ENCODE measurements at regions not wholly inside any gene's neighbourhood (a gene's known extent, or its start where the extent isn't known, plus 50 kb on each side); places are given as distances from the start of the nearest gene placed in this dataset.

GRCh38 chr12:111228916-111229666, 139.8 kb downstream of the PHETA1 start:
- no peaks in the 10 kb centered on the region for H3K36me3 ChIP-seq (ENCODE audit: insufficient read depth, low read length)
- H3K9ac ChIP-seq (ENCODE audit: low read depth, low read length) = no peak overlapping the region
- H3K4me1 ChIP-seq (ENCODE audit: insufficient read depth, low read length) = 0 out of 2 replicates have a peak, but pooled peaks cover 3% of the 10 kb centered on the region
- no peaks in the 10 kb centered on the region for H3K9me3 ChIP-seq (ENCODE audit: control insufficient read depth, insufficient read depth, low read length)

- Histone ChIP-seq H3K36me3 (ENCODE audit: insufficient read depth, low read length) (no peaks in the 10 kb centered on the region), H3K9me3 (ENCODE audit: control insufficient read depth, insufficient read depth, low read length) (no peaks in the 10 kb centered on the region), H3K4me1 (ENCODE audit: insufficient read depth, low read length) (0 out of 2 replicates have a peak, but pooled peaks cover 3% of the 10 kb centered on the region), H3K9ac (ENCODE audit: low read depth, low read length) (no peak overlapping the region)
Observed at GRCh38 chr12:111227476-111228420, 141.1 kb downstream of the PHETA1 start.

- H3K4me1 ChIP-seq (ENCODE audit: insufficient read depth, low read length) = peaks cover 9% of the 10 kb centered on the region
- no peak overlapping the region for H3K9ac ChIP-seq (ENCODE audit: low read depth, low read length)
- no peaks in the 10 kb centered on the region for H3K9me3 ChIP-seq (ENCODE audit: control insufficient read depth, insufficient read depth, low read length)
- no peaks in the 10 kb centered on the region for H3K36me3 ChIP-seq (ENCODE audit: insufficient read depth, low read length)
Observed at GRCh38 chr12:111226680-111227079, 142.2 kb downstream of the PHETA1 start.

GRCh38 chr12:111225307-111225706, 143.6 kb downstream of the PHETA1 start:
- no peaks in the 10 kb centered on the region for H3K9me3 ChIP-seq (ENCODE audit: control insufficient read depth, insufficient read depth, low read length)
- no peaks in the 10 kb centered on the region for H3K36me3 ChIP-seq (ENCODE audit: insufficient read depth, low read length)
- peaks cover 12% of the 10 kb centered on the region for H3K4me1 ChIP-seq (ENCODE audit: insufficient read depth, low read length)
- no peak overlapping the region for H3K9ac ChIP-seq (ENCODE audit: low read depth, low read length)

DNA sequence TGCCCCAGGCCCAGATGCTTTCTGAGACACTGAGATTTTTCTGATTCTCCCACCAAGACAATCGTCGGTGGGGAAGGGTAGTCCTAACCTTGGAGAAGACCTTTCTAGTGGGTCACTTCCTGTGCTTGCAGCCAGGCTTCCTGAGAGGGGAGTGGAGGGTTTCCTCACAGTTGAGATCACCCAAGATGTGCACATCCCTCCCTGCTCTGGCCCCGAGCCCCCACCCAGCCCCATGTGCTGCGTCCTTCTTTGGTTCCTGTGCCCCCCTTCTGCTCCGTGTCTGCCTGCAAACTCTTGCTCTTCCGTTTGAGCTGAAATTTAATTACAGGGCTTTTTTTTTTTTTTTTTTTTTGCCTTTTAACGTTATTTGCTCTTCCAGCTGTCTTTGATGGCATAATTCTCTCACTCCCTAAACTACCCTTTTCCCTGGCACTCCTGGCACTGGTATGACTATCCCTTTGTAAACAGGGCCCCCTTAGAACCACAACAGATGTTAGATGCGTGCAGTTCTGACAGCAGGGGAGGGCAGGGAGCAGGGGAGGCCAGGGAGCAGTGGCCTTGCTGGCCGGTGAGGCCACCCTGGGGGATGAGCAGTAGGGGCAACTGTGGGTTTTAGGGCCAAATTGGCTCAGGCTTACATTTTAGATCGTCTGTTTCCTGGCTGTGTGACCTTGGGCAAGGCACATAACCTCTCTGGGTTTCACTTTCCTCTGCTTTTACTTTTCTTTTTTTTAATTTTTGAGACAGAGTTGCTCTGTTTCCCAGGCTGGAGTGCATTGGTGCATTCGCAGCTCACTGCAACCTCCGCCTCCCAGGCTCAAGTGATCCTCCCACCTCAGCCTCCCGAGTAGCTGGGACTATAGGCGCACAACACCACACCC, 144.5 kb downstream of the PHETA1 start:
- Histone ChIP-seq H3K9me3 (ENCODE audit: control insufficient read depth, insufficient read depth, low read length) (no peaks in the 10 kb centered on the region), H3K4me1 (ENCODE audit: insufficient read depth, low read length) (peaks cover 9% of the 10 kb centered on the region), H3K36me3 (ENCODE audit: insufficient read depth, low read length) (no peaks in the 10 kb centered on the region), H3K9ac (ENCODE audit: low read depth, low read length) (no peak overlapping the region)

- H3K4me1 ChIP-seq (ENCODE audit: insufficient read depth, low read length) = peaks cover 9% of the 10 kb centered on the region
- H3K9ac ChIP-seq (ENCODE audit: low read depth, low read length) = no peak overlapping the region
- no peaks in the 10 kb centered on the region for H3K36me3 ChIP-seq (ENCODE audit: insufficient read depth, low read length)
- H3K9me3 ChIP-seq (ENCODE audit: control insufficient read depth, insufficient read depth, low read length) = no peaks in the 10 kb centered on the region
Observed at GRCh38 chr12:111222523-111222922, 146.4 kb downstream of the PHETA1 start.

GRCh38 chr12:111222027-111222414, 146.9 kb downstream of the PHETA1 start:
- peaks cover 9% of the 10 kb centered on the region for H3K4me1 ChIP-seq (ENCODE audit: insufficient read depth, low read length)
- no peaks in the 10 kb centered on the region for H3K36me3 ChIP-seq (ENCODE audit: insufficient read depth, low read length)
- no peak overlapping the region for H3K9ac ChIP-seq (ENCODE audit: low read depth, low read length)
- no peaks in the 10 kb centered on the region for H3K9me3 ChIP-seq (ENCODE audit: control insufficient read depth, insufficient read depth, low read length)

DNA sequence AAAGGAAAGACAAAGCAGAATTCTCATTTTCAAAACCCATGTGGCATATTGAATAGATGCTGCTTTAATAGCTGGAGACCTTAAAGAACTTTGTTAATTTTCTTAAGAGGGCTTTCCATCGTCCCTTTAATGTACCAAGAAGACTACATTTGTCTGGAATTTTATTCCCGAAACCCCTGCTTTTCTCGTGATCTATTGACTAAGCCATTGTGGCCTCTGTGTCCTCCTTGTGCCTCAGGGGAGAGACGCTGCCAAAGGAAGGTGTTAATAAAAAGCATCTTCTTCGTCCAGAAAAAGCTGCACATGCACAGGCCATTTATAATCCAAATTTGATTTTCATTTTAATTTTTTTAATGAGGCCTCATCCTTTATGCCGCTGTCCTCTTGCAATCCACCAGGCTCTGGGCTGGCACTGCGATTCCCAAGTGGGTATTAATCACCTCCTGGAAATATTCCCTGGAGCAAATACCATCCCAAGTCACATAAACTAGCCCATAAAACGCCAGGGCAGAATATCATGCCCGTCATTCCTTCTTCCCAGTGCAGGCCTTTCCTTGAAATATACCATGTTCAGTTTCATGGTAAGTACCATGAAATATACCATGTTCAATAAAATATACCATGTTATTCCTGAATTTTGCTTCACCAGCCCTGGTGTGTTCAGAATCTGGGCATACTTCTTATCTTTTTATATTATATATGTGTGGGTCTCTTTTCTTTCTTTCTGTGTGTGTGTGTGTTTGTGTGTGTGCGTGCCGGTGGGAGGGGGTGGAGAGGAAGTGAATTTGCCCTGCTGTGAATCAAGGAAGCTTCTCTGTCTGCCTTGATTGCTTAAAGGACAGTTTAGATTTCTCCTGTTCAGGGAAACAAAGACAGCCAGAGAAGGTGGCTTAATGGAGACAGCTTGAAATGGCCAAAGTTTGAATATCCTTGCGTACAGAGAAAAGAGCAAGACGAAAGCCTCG, 147.6 kb downstream of the PHETA1 start:
- H3K4me1 ChIP-seq (ENCODE audit: insufficient read depth, low read length) = peaks cover 9% of the 10 kb centered on the region
- no peaks in the 10 kb centered on the region for H3K36me3 ChIP-seq (ENCODE audit: insufficient read depth, low read length)
- H3K9me3 ChIP-seq (ENCODE audit: control insufficient read depth, insufficient read depth, low read length) = no peaks in the 10 kb centered on the region
- H3K9ac ChIP-seq (ENCODE audit: low read depth, low read length) = no peak overlapping the region

- Histone ChIP-seq H3K4me1 (ENCODE audit: insufficient read depth, low read length) (peaks cover 9% of the 10 kb centered on the region), H3K9me3 (ENCODE audit: control insufficient read depth, insufficient read depth, low read length) (no peaks in the 10 kb centered on the region), H3K36me3 (ENCODE audit: insufficient read depth, low read length) (no peaks in the 10 kb centered on the region), H3K9ac (ENCODE audit: low read depth, low read length) (no peak overlapping the region)
Observed at GRCh38 chr12:111220363-111220762, 148.5 kb downstream of the PHETA1 start.

DNA sequence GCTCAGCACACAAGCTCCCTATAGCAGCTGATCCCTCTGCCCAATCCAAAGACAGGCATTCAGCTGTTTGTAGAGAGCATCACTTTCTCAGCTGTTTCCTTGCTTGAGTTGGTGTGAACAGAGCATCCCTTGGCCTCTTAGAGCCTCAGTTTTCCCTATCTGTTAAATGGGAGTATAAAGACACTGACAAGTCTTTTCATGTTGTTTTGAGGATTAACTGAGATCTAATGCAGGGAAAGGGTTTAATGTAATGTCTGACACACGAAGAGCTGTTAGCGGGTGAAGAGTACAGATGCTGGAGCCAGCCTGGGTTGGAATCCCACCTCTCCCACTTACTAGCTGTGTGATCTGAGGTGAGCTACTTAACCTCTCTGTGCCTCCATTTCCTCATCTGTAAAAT, 149.5 kb downstream of the PHETA1 start:
- no peak overlapping the region for H3K9ac ChIP-seq (ENCODE audit: low read depth, low read length)
- H3K36me3 ChIP-seq (ENCODE audit: insufficient read depth, low read length) = no peaks in the 10 kb centered on the region
- H3K9me3 ChIP-seq (ENCODE audit: control insufficient read depth, insufficient read depth, low read length) = no peaks in the 10 kb centered on the region
- H3K4me1 ChIP-seq (ENCODE audit: insufficient read depth, low read length) = peaks cover 9% of the 10 kb centered on the region

GRCh38 chr12:111218499-111218898, 150.4 kb downstream of the PHETA1 start:
- H3K4me1 ChIP-seq (ENCODE audit: insufficient read depth, low read length) = peaks cover 9% of the 10 kb centered on the region
- H3K9ac ChIP-seq (ENCODE audit: low read depth, low read length) = no peak overlapping the region
- no peaks in the 10 kb centered on the region for H3K36me3 ChIP-seq (ENCODE audit: insufficient read depth, low read length)
- H3K9me3 ChIP-seq (ENCODE audit: control insufficient read depth, insufficient read depth, low read length) = no peaks in the 10 kb centered on the region

GRCh38 chr12:111216387-111217159, 152.3 kb downstream of the PHETA1 start:
- H3K36me3 ChIP-seq (ENCODE audit: insufficient read depth, low read length) = no peaks in the 10 kb centered on the region
- peaks cover 2% of the 10 kb centered on the region; the same call in 1 of the 2 replicates for H3K4me1 ChIP-seq (ENCODE audit: insufficient read depth, low read length)
- H3K9ac ChIP-seq (ENCODE audit: low read depth, low read length) = no peak overlapping the region
- H3K9me3 ChIP-seq (ENCODE audit: control insufficient read depth, insufficient read depth, low read length) = no peaks in the 10 kb centered on the region

- H3K36me3 ChIP-seq (ENCODE audit: insufficient read depth, low read length) = no peaks in the 10 kb centered on the region
- H3K9me3 ChIP-seq (ENCODE audit: control insufficient read depth, insufficient read depth, low read length) = no peaks in the 10 kb centered on the region
- no peak overlapping the region for H3K9ac ChIP-seq (ENCODE audit: low read depth, low read length)
- no peaks in the 10 kb centered on the region for H3K4me1 ChIP-seq (ENCODE audit: insufficient read depth, low read length)
Observed at GRCh38 chr12:111215881-111216280, 153.0 kb downstream of the PHETA1 start.

All from ES-I3 (cell line).